ENCODE measurements at regions not wholly inside any gene's neighbourhood (a gene's known extent, or its start where the extent isn't known, plus 50 kb on each side); places are given as distances from the start of the nearest gene placed in this dataset.

DNA sequence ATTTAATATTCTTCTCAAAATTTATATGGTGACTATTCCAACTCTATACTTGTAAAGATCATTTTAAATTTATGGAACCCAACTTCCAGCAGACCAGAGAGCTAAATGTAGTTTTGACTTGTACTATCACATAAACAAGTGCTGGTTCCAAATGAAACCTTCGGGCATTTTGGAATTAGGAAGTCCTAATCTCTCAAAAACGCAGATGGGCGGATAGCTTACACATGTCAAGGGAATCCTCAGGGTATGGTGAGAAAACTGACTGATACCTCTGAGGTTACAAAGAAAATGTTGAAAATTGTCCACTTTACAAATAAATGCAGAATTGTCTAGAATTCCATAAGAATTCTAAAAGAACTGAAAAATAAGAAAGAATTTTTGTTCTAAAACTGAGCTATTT lies 224.1 kb downstream of the SS18 start:
- no peak for DNase-seq

DNA sequence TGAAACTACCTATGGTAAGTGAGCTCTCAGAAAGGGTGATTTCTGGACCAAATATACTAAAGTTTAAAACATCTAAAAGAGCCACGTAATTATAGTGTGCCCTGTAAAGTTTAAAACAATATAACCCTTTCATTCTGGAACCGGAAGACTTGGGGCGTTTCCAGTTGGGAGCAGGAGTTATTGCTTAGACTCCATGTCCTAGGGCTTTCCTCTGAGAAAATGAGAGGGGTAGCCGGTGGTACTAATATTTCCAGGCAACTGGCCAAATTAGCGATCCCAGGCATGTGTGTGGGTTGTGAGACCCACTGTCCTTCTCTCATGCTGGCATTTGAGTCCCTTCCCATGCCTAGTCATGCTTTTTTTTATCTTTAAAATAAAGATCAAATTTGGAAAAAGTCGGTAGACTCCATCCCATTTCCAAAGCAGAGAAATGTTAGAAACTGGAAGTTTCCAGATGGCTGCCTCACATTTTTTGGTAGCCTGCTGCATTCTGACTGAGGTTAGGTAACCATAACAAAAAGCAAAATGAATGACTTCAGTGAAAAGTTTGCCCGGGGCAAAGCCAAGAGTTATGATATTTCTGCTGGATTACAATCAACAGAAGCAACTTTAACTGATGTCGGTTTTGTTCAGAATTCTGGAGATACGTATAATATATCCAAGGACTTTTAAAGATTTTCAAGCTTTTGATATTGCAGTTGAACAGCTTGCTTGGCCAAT lies 227.4 kb downstream of the SS18 start:
- DNase-seq = no peak

DNA sequence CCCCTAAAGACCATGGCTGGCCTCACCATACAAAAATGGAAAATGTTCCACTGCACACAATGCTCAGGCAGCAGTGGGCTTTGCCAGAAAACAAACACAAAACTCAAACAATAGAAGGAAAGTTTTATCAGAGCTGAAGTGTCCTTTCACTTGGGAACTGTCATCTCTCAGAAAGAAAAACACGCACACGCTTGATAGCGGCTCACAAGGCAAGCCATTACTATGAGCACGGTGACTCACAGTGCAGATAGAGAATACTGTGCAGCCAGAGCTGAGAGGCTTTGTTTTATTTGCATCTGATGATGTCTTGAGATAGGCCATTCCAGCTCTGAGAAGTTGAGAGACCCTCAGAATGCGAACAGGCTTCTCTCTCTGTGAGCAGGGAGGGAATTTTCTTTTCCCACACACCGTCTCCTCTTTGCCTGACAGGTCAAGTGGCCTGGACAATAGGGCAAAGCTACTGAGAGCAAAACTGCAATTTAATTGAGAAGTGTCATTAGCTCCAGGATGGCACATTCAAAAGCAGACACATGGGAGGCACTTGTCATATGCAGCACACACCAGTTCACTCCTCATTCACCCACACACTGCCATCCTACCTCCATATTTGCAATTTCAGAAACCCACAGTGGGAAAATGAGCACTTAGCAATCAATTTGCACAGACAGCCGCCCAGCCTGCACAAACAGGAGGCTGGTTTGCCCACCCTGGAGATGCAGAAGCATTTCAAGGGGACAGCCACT lies 236.6 kb downstream of the SS18 start:
- no peak for DNase-seq

- no peak for DNase-seq
Measured at GRCh38 chr18:25843791-25844190, 246.6 kb downstream of the SS18 start.

GRCh38 chr18:25842665-25843064 lies 247.7 kb downstream of the SS18 start:
- no peak for DNase-seq

DNA sequence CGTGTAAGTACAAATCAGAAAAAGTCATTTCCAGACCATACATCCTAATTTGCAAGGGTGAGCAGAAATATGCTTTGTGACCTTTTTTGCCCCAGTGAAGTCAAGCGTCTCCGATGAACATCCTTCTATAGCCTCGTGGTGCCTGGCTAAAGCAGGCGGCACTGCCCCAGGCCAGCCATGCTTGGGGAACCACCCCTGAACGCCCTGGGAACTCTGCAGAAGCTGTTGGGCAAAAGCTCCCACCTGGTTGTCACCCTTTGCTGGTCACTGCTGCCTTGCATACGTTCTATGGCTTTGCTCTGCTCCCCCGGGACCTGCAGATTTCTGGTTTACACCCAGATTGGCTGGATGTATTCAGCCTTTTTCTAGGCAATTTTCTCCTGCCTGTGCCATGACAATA lies 256.4 kb downstream of the SS18 start:
- DNase-seq = no peak

GRCh38 chr18:25832001-25832604 lies 258.3 kb downstream of the SS18 start:
- peak; percentile 25 to 39 for DNase-seq

DNA sequence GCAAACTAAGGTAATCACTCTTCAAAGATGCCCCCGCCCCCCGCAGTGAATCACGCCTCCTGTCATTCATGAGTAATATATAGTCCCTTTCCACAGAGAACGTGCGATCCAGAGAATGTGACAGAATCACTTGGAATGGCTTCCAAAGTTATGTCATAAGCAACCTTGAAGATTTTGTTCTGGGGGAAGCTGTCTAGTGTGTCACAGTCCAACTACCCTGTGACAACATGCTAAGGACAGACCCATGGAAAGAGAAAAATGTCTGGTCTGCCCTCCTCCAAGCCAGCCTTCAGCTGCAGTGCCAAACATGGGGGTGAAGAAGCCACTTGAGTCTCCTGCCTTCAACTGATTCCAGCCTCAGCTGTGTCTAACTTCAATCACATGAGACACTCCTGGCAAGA lies 259.1 kb downstream of the SS18 start:
- no peak for DNase-seq

DNA sequence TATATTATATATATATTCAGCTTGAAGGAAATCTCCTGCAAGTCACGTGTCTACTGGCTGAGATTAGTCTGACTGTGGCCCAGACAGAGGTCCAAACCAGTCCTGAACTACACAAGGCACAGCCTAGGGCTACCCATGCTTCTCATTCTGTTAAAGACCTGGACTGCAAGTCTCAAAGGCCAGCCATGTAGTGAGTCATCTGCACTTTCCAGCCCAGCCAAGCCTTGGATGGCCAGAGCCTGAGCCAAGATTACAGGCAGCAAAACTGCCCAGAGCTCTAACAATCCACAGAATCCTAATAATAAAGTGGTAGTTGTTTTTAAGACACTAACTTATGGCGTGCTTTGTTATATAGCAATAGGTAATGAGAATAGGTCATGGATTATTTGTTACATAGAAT lies 259.6 kb downstream of the SS18 start:
- no peak for DNase-seq

DNA sequence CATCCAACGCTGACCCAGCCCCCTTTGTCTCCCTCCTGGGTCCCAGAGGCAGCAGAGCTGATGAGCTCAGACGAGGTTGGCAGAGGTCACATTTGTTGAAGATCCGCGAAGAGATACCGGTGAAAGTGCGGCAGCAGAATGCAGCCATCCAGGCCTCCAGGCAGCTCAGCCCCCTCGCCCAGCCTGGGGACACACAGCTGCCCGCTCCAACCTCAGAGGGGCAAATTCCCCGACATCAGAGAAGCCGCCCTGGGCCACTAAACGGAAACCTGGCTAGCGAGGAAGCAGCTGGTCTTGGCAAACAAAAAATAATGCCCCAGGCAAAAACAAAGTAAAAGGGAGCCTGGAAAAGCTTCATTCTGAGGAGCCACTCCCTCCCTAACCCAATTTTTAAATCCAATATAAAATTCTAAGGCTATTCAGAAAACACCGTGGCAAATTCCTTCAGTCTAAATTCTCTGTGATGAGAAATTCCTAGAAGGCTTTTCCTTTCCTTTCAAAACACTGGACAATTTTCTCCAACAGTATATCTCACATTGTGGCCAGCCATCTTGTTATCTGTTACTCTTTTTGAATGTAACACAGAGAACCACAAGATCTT lies 262.4 kb downstream of the SS18 start:
- DNase-seq = no peak

DNA sequence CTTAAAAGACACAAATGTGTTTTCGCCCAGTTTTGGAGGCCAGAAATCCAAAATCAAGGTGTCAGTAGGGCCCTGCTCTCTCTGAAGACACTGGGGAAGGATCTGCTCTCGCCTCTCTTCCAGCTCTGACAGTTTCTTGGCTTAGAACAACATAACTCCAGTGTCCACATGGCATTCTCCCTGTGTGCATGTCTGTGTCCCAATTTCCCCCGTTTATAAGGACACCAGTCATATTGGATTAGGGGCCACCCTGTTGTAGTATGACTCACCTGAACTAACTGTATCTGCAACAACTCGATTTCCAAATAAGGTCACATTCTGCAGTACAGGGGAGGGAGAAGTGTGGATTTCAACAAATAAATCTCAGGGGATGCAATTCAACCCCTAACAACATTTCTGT lies 263.2 kb downstream of the SS18 start:
- no peak for DNase-seq

DNA sequence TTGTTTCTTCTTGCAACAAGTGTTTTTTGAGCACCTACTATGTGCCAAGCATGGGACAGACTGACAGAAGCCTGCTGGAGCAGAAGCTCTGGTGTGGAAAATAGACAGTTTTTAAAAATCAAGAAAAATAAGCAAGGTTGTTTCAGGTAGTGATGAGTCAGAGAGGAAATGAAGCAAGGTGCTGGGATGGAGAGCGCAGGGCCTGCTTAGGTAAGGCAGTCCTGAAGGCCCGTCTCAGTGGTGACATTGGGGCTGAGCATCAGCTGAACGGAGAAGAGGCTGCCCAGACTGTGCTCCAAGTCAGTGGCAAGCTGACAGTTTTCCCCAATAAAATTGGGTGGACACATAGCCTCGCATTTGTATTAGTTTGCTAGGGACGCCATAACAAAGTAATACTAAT lies 263.6 kb downstream of the SS18 start:
- no peak for DNase-seq

DNA sequence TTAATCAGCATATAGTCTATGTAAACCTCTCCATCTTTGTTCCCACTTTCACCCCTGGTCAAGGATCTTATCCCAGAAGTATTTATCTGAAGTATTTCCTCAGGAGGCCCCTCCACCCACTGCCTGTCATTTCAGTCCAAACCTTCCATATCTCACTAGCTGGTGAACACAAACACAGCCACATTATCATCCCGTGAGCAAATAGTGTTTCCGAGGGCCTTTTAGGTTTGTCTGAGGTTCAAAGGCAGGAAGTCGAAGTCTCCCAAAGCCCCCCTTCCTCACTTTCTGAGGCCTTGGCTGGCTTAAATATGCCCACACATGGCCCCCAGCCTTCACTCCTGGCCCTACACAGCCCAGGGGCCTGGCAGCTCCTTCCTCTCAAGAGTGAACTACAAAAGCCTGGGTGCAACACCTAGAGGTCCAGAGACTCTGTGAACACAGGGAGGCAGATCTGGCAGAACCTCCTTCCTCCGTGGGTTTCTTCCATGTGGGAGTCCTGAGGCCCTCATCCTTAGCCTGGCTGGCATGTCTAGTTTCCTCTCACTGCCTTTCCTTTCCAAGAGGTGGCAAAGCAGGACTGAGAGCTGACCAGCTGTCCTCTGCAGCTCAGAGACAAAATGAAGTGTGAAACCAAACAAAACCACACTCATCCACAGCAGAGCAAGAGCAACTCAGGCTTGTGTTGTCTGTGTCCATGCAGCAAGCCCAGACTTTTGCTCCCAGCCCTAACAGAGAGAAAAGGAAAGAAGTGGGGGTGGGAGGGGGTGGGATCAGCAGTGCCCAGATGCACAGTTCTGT lies 264.2 kb downstream of the SS18 start:
- DNase-seq = no peak

DNA sequence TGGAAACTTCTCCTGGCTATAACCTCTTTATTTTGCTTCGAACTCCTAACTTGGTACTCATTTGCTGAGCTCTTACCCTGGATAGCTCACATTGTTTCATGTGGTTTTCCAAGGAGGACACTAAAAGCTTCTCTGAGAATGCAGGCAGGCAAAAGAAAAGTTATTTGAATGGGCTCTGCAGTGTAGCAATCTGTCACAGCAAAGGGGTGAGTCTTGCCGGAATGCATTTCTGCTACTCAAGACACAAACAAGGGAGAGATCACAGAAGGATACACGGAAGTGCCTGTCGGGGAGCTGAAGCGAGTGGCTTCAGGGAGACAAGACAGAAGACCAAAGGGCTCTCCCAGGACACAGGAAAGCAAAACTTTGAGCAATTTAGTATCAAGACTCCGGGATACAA lies 265.4 kb downstream of the SS18 start:
- DNase-seq = no peak

DNA sequence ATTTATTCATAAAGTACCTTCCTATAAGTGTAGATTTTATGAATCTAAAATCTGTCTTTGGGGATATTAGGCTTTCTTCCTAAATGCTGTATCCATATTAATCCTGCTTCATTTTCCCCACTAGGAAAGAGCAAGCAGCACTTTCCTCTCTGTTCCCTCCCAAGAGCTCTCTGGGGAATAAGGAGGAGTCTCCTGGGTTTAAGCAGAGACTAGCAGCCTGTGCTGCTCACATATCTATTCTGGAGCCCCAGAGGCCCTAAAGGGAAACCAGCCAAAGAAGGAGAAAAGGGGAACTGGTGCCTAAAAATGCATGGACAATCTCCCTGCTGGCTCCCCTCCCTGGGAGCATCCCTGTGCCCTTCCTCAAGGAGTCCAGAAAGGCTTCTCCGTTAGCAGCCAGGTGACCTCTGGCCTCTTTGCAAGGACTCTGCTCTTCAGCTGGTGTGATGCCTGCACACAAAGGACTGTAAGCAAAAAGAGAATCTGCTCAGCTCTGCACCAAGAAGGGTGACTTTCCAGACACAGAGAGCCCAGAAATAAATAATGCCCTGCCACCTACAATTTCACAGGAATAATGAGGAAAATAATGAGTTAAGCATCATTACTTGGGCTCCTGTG lies 270.6 kb downstream of the SS18 start:
- DNase-seq = no peak

DNA sequence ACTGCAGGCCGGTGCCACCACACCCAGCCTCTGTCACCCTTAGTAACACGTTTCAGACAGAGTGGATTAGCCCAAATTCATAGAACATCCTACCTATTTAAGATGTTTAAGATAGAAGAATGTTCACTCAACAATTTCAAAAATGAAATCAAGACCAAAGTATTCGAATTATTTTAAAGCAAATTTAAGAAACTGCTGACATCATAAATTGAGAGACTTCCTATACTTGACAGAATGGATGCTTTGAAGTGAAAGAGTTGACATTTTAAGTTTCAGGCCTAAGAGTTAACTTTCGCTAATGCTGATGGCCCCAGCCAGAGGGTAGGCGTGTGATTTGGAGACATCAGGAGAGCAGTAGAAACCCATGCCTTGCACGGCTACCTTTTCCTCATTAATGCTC lies 271.9 kb downstream of the SS18 start:
- no peak for DNase-seq

DNA sequence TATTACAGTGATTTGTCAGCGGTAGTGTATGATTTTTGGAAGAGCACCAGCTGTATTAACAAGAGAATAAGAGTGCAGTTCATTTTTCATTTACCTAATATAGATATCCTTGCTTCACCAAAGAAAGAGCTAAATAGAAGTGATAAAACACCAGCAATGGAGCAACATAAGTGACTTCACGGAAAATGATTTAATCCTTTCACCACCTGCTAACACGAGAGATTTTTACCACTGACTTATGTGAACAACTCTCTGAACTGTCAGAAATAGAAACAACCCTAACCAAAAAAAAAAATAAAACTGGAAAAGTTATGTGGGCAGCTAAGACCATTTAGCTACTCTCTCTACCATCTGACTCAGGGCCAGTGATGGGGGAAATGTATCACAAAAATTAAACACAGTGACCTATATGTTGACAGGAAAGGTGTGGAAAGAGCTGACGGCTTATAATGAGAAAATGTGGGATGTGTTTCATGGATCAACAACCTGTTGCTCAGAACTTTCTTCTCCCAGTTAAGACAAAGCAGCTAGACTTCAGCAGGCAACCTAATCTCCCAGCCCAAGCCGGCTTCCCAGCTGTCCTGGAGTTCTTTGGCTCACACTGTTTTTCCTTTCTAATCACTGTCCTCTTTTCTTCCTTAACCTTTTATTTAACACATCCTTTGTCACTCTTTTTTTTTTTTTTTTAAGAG lies 272.7 kb downstream of the SS18 start:
- no peak for DNase-seq

DNA sequence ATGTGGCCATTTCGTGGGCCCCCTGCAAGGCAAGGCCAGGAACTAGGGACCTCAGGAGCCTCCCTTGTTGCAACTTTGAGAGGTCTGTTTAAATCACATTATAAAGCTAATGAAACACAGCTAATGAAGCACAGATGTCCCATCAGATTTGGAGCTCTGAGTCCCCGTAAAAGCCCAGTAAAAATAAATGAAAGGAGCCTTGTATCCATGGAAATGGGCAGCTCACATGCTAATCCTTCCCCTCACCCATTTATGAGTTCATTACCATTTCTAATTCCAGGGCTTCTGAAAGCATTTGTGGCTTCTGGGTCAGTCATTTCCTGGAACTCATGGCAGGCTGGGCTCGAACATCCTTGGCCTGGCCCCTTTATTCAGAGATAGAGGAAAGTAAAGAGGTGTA lies 274.8 kb downstream of the SS18 start:
- no peak for DNase-seq

GRCh38 chr18:25814841-25815458 lies 275.5 kb downstream of the SS18 start:
- DNase-seq = no peak

GRCh38 chr18:25813110-25813509 lies 277.3 kb downstream of the SS18 start:
- DNase-seq = no peak

GRCh38 chr18:25810736-25811135 lies 279.7 kb downstream of the SS18 start:
- no peak for DNase-seq

All from activated T-cell treated with anti-CD3 and anti-CD28 coated beads, Interleukin-2, amount 50 U/mL, for 48 hours (primary cell).